ENCODE measurements at regions not wholly inside any gene's neighbourhood (a gene's known extent, or its start where the extent isn't known, plus 50 kb on each side); places are given as distances from the start of the nearest gene placed in this dataset.
"Not testable (repeated sequence)": the region's sequence is repeated elsewhere in the genome, so short reads cannot be mapped to it uniquely, and the experiment has no call there.

DNA sequence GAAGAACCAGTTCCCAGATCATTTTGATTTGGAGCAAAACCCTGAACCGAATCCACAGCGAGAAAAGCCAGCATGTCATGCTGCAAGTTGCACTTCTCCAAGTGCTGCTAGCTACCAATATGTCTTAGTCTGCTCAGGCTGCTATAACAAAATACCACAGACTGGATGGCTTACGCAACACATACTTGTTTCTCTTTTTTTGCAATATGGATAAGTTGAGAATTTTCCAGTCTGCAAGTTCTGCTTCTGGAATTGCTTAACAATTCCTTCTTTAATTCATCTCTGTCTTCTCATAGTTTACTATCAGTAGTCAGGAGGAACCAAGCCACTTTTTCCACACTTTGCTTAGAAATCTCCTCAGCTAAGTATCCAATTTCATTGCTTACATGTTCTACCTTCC lies 105.9 kb upstream of the RBBP8 start:
- DNase-seq = no peak
- intact Hi-C loops (cut with DNase I) = no loop called here
- TF ChIP-seq, protein P1, sequence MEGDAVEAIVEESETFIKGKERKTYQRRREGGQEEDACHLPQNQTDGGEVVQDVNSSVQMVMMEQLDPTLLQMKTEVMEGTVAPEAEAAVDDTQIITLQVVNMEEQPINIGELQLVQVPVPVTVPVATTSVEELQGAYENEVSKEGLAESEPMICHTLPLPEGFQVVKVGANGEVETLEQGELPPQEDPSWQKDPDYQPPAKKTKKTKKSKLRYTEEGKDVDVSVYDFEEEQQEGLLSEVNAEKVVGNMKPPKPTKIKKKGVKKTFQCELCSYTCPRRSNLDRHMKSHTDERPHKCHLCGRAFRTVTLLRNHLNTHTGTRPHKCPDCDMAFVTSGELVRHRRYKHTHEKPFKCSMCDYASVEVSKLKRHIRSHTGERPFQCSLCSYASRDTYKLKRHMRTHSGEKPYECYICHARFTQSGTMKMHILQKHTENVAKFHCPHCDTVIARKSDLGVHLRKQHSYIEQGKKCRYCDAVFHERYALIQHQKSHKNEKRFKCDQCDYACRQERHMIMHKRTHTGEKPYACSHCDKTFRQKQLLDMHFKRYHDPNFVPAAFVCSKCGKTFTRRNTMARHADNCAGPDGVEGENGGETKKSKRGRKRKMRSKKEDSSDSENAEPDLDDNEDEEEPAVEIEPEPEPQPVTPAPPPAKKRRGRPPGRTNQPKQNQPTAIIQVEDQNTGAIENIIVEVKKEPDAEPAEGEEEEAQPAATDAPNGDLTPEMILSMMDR (IDR thresholded peaks at IDR 0.05) = no peak
- Histone ChIP-seq H3K9me3 (no peaks in the 10 kb centered on the region), H3K9ac (ENCODE audit: low read depth in 2 of 2, low read length in 2 of 2) (no peak overlapping the region), H3K4me1 (no peaks in the 10 kb centered on the region), H3K27me3 (no peaks in the 10 kb centered on the region), H3K27ac (no peak overlapping the region), H3K36me3 (no peaks in the 10 kb centered on the region), H3K4me3 (no peak overlapping the region)

DNA sequence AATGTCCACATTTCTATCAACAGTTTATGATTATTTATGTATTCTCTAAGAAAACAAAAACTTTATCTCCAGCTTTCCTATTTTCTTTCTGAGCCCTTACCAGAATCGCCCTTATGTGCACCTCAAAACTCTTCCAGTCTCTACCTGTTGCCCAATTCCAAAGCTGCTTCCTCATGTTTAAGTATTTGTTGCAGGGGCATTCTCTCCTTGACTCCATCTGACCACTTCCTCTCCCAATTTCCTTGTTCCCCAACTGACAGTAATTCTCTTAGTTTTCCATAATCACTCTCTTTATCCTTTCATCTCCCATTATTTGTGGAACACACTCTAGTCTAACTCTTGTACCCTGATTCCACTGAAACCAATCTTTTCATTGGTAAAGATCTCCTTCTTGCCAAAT lies 105.4 kb upstream of the RBBP8 start:
- Histone ChIP-seq H3K4me3 (no peak overlapping the region), H3K27ac (no peak overlapping the region), H3K4me1 (no peaks in the 10 kb centered on the region), H3K27me3 (no peaks in the 10 kb centered on the region), H3K9me3 (no peaks in the 10 kb centered on the region), H3K36me3 (no peaks in the 10 kb centered on the region), H3K9ac (ENCODE audit: low read depth in 2 of 2, low read length in 2 of 2) (no peak overlapping the region)
- intact Hi-C loops (cut with DNase I) = no loop called here
- TF ChIP-seq, protein P1 (IDR thresholded peaks at IDR 0.05) = no peak
- DNase-seq = no peak

DNA sequence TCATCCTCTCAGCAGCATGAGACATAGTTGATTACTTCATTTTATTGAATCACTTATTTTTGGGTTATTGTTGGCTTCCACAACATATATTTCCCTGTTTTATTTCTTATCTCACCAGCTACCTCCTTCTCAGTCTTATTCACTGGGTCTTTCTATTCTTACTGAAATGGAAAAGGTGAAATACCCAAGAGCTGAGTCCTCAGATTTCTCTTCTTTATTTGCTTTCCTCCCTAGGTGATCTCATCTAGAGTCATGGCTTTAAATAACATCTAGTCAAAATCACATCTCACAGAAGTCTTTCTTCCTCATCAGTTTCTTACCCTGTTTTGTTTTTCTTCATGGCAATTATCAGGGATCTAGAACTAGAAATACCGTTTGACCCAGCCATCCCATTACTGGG lies 105.0 kb upstream of the RBBP8 start:
- TF ChIP-seq, protein P1 (IDR thresholded peaks at IDR 0.05) = no peak
- intact Hi-C loops (cut with DNase I) = no loop called here
- H3K9me3 ChIP-seq = no peaks in the 10 kb centered on the region
- no peaks in the 10 kb centered on the region for H3K36me3 ChIP-seq
- no peak overlapping the region for H3K4me3 ChIP-seq
- DNase-seq = no peak
- no peaks in the 10 kb centered on the region for H3K27me3 ChIP-seq
- H3K4me1 ChIP-seq = no peaks in the 10 kb centered on the region
- H3K27ac ChIP-seq = no peak overlapping the region
- H3K9ac ChIP-seq (ENCODE audit: low read depth in 2 of 2, low read length in 2 of 2) = no peak overlapping the region

DNA sequence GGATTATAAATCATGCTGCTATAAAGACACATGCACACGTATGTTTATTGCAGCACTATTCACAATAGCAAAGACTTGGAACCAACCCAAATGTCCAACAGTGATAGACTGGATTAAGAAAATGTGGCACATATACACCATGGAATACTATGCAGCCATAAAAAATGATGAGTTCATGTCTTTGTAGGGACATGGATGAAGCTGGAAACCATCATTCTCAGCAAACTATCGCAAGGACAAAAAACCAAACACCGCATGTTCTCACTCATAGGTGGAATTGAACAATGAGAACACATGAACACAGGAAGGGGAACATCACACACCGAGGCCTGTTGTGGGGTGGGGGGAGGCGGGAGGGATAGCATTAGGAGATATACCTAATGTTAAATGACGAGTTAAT lies 104.5 kb upstream of the RBBP8 start:
- H3K36me3 ChIP-seq; intact Hi-C loops (cut with DNase I); H3K27me3 ChIP-seq; H3K4me1 ChIP-seq; H3K9me3 ChIP-seq; H3K4me3 ChIP-seq; H3K27ac ChIP-seq; H3K9ac ChIP-seq (ENCODE audit: low read depth in 2 of 2, low read length in 2 of 2); DNase-seq: not testable (repeated sequence)

DNA sequence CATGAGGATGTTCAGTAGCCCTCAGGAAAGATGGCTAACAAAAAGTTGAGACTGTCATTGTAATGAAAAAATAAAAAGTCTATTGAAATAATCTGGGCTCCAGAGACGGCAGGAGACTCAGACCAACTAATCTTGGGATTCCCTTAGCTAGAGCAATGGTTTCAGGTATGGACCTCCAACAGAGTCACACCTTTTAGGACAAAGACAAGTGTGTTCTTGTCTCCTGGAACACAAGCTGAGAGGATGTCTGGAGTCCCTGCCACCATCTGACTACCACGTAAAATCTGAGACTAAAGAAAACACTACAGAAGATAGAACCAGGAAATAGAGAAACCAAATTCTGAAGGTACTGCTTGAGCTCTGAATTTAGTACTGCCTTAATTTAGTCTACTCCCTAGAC lies 103.3 kb upstream of the RBBP8 start:
- no peaks in the 10 kb centered on the region for H3K36me3 ChIP-seq
- no peaks in the 10 kb centered on the region for H3K27me3 ChIP-seq
- TF ChIP-seq, protein P1 (IDR thresholded peaks at IDR 0.05) = no peak
- no peak overlapping the region for H3K9ac ChIP-seq (ENCODE audit: low read depth in 2 of 2, low read length in 2 of 2)
- intact Hi-C loops (cut with DNase I) = no loop called here
- no peak for DNase-seq
- no peak overlapping the region for H3K4me3 ChIP-seq
- no peaks in the 10 kb centered on the region for H3K4me1 ChIP-seq
- H3K9me3 ChIP-seq = no peaks in the 10 kb centered on the region
- no peak overlapping the region for H3K27ac ChIP-seq

DNA sequence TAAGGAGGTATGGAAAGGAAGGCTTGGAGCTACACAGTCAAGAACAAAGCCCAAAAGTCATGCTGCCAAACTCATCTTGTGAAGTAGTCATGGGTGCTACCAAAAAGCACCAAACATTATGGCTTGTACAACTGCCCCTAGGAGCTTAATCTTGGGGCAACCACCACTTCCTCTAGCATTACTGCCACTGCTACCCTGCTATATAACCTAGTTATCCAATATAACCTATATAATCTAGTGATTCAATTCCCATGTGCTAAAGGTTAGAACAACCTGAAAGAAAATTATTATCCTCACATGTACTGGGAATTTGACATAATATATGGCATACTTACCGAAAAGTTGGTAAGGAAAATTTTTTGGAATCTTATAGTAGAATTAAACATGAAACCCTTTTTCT lies 102.6 kb upstream of the RBBP8 start:
- no peaks in the 10 kb centered on the region for H3K27me3 ChIP-seq
- H3K27ac ChIP-seq = no peak overlapping the region
- H3K9ac ChIP-seq (ENCODE audit: low read depth in 2 of 2, low read length in 2 of 2) = no peak overlapping the region
- DNase-seq = no peak
- TF ChIP-seq, protein P1 (IDR thresholded peaks at IDR 0.05) = no peak
- no peaks in the 10 kb centered on the region for H3K36me3 ChIP-seq
- H3K9me3 ChIP-seq = no peaks in the 10 kb centered on the region
- H3K4me3 ChIP-seq = no peak overlapping the region
- H3K4me1 ChIP-seq = no peaks in the 10 kb centered on the region
- intact Hi-C loops (cut with DNase I) = no loop called here

Measured in colonic mucosa (tissue), 4 donors.